IMR-90 (cell line): ENCODE measurements at regions not wholly inside any gene's neighbourhood (a gene's known extent, or its start where the extent isn't known, plus 50 kb on each side); places are given as distances from the start of the nearest gene placed in this dataset.

ENCODE experiments used
- ATAC-seq: fragments of 200-7000 bp; cut with Tn5 transposase; 2 replicates; pipeline ENCODE4 v1.9.1; 2020; ENCODE audit warnings: low read depth, mild to moderate bottlenecking, moderate library complexity
- BruUV-seq: library from RNA; stranded (reverse); fragments of 400-500 nt; replicated peaks from 2 replicates; lab custom pipeline; 2021; lab: Mats Ljungman, UMichigan
- CTCF ChIA-PET: fragments of 300-600 bp; formaldehyde crosslinking; extraction: SDS; loops from one replicate; lab custom pipeline; 2021; ENCODE audit warnings: antibody characterized with exemption; lab: Yijun Ruan, JAX
- POLR2A ChIA-PET: fragments of 300-600 bp; sonication (Branson Sonifier 250); formaldehyde crosslinking; loops from one replicate; lab custom pipeline; 2022; ENCODE audit warnings: antibody characterized with exemption; ENCODE audit not compliant: unreplicated experiment; lab: Charles Lee
- DNase-seq: peaks from one replicate; pipeline ENCODE4 v3.0.0; 2013
- H2AFZ ChIP-seq: replicated peaks from 2 replicates; pipeline ENCODE3; 2013; ENCODE audit warnings: low read length, mild to moderate bottlenecking; ENCODE audit not compliant: poor library complexity
- H2AK5ac ChIP-seq: 2 replicates; pipeline ENCODE4 v1.6.1; 2013; ENCODE audit warnings: low read depth, low read length, inconsistent platforms
- H2AK9ac ChIP-seq: replicated peaks from 2 replicates; pipeline ENCODE3; 2013; ENCODE audit warnings: mild to moderate bottlenecking, low read depth, low read length, moderate library complexity; ENCODE audit not compliant: poor library complexity
- H2BK120ac ChIP-seq: 2 replicates; pipeline ENCODE4 v1.6.1; 2013; ENCODE audit warnings: low read depth, low read length, inconsistent platforms
- H2BK15ac ChIP-seq: 3 replicates; pipeline ENCODE4 v1.6.1; 2013; ENCODE audit warnings: low read depth, low read length, inconsistent platforms
- H2BK20ac ChIP-seq: 2 replicates; pipeline ENCODE4 v1.6.1; 2013; ENCODE audit warnings: low read depth, mild to moderate bottlenecking, inconsistent platforms, low read length, moderate library complexity
- H2BK5ac ChIP-seq: 2 replicates; pipeline ENCODE4 v1.6.1; 2013; ENCODE audit warnings: mild to moderate bottlenecking, low read depth, low read length, inconsistent platforms; ENCODE audit not compliant: poor library complexity, severe bottlenecking
- H3K14ac ChIP-seq: replicated peaks from 2 replicates; pipeline ENCODE4 v1.6.1; 2013; ENCODE audit warnings: low read depth, low read length, inconsistent platforms
- H3K18ac ChIP-seq: 2 replicates; pipeline ENCODE4 v1.6.1; 2013; ENCODE audit warnings: low read depth, low read length, control low read depth
- H3K23ac ChIP-seq: 2 replicates; pipeline ENCODE4 v1.6.1; 2013; ENCODE audit warnings: low read depth, low read length, inconsistent platforms
- H3K27ac ChIP-seq: 2 replicates; pipeline ENCODE4 v1.5.1; 2013; ENCODE audit warnings: mild to moderate bottlenecking, control low read depth, low read length; ENCODE audit not compliant: insufficient read depth
- H3K27me3 ChIP-seq: 2 replicates; pipeline ENCODE4 v1.6.1; 2013; ENCODE audit warnings: low read length; ENCODE audit not compliant: control insufficient read depth, insufficient read depth
- H3K36me3 ChIP-seq: 2 replicates; pipeline ENCODE4 v1.6.1; 2013; ENCODE audit warnings: low read length, mixed read lengths; ENCODE audit not compliant: control insufficient read depth, insufficient read depth
- H3K4ac ChIP-seq: 2 replicates; pipeline ENCODE4 v1.6.1; 2013; ENCODE audit warnings: low read depth, low read length, inconsistent platforms
- H3K4me1 ChIP-seq: 2 replicates; pipeline ENCODE4 v1.6.1; 2013; ENCODE audit warnings: low read length, mixed read lengths; ENCODE audit not compliant: control insufficient read depth, insufficient read depth
- H3K4me2 ChIP-seq: 2 replicates; pipeline ENCODE4 v1.6.1; 2013; ENCODE audit warnings: low read depth, mild to moderate bottlenecking, control low read depth, low read length, moderate library complexity
- H3K4me3 ChIP-seq: 2 replicates; pipeline ENCODE4 v1.5.1; 2013; ENCODE audit warnings: low read depth, mild to moderate bottlenecking, control low read depth, low read length, moderate library complexity; ENCODE audit not compliant: insufficient read depth
- H3K56ac ChIP-seq: 2 replicates; pipeline ENCODE4 v1.6.1; 2013; ENCODE audit warnings: low read length, inconsistent platforms; ENCODE audit not compliant: insufficient read depth; ENCODE audit errors: extremely low read depth
- H3K79me1 ChIP-seq, 2 experiments: 2 replicates each; pipeline ENCODE4 v1.6.1; 2013; ENCODE audit warnings: low read length in 2 of 2, inconsistent platforms in 1 of 2, low read depth in 1 of 2
- H3K9ac ChIP-seq: 2 replicates; pipeline ENCODE4 v1.6.1; 2013; ENCODE audit warnings: low read depth, low read length, control low read depth
- H3K9me1 ChIP-seq: 2 replicates; pipeline ENCODE4 v1.6.1; 2013; ENCODE audit warnings: low read length, inconsistent platforms; ENCODE audit not compliant: insufficient read depth
- H3K9me3 ChIP-seq: 2 replicates; pipeline ENCODE4 v1.6.1; 2013; ENCODE audit warnings: low read length; ENCODE audit not compliant: control insufficient read depth, insufficient read depth
- H4K20me1 ChIP-seq: 2 replicates; pipeline ENCODE4 v1.6.1; 2013; ENCODE audit warnings: low read length, inconsistent platforms; ENCODE audit not compliant: insufficient read depth
- H4K5ac ChIP-seq: 2 replicates; pipeline ENCODE4 v1.6.1; 2013; ENCODE audit warnings: mild to moderate bottlenecking, low read depth, low read length, control low read depth
- H4K8ac ChIP-seq, 2 experiments: 2 replicates each; pipeline ENCODE4 v1.6.1; 2013; ENCODE audit warnings: low read depth in 2 of 2, low read length in 2 of 2, control low read depth in 1 of 2, inconsistent platforms in 1 of 2
- H4K91ac ChIP-seq: 2 replicates; pipeline ENCODE4 v1.6.1; 2013; ENCODE audit warnings: low read depth, low read length, inconsistent platforms; ENCODE audit not compliant: insufficient read depth
- MAFK ChIP-seq: IDR thresholded peaks from 2 replicates; pipeline ENCODE4 v1.6.1; 2012; ENCODE audit warnings: low read depth, low read length, improper control_type of control experiment
- RFX5 ChIP-seq: IDR thresholded peaks from 2 replicates; pipeline ENCODE4 v1.8.0; 2012; ENCODE audit warnings: low read depth, mild to moderate bottlenecking, low read length, moderate library complexity
- WGBS, 2 experiments: methylation state at CpG; one replicate each; pipeline versions ENCODE4 v1.1.5 to v1.1.7; 2013; ENCODE audit warnings: missing lambda C conversion rate in 2 of 2; ENCODE audit not compliant: insufficient read length in 1 of 2; ENCODE audit errors: extremely low coverage in 2 of 2; 5-methylcytosine and 5-hydroxymethylcytosine counted together
- dilution Hi-C: fragments of 300-500 bp; cut with HindIII; formaldehyde crosslinking; loops from one replicate; pipeline ENCODE4 v1.14.3; 2018; ENCODE audit warnings: low sequenced_read_pairs; ENCODE audit not compliant: unreplicated experiment
- in situ Hi-C: fragments of 300-500 bp; cut with MboI; formaldehyde crosslinking; loops from 3 replicates; pipeline ENCODE4 v1.14.3; 2019; ENCODE audit warnings: low sequenced_read_pairs, inconsistent platforms, mixed read lengths
- intact Hi-C: fragments of 100-400 bp; cut with micrococcal nuclease; formaldehyde crosslinking; loops from 2 replicates; pipeline ENCODE4 v1.10.0; 2022

DNA sequence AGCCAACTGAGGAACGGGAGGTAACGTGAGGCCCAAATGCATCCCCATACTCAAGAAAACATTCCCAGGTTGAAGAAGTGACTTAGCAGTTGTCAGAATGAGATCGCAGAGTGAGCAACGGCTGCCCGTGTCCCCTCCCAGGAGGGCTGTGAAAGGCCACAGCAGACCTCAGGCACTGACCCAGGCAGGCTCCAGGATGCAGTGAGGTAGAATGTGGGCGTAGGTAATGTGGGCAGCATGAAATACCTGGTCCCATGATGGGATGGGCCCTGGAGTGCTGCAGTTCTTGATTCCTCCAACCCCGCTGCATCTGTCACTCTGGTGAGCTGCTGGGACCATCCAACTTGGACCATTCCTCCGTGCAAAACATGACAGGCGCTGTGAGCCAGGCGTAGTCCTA lies 74.8 kb downstream of the NSMCE3 start:
- Histone ChIP-seq H3K56ac (no peak overlapping the region), H4K8ac (no peak overlapping the region), H3K79me1 (no peaks in the 10 kb centered on the region), H3K4ac (no peak overlapping the region), H3K27me3 (peaks cover 8% of the 10 kb centered on the region), H3K4me2 (no peak overlapping the region), H2BK5ac (no peak overlapping the region), H4K20me1 (no peaks in the 10 kb centered on the region), H3K9ac (no peak overlapping the region), H3K23ac (no peak overlapping the region), H2AK9ac (no peak overlapping the region), H4K91ac (no peak overlapping the region), H3K27ac (no peak overlapping the region), H3K9me1 (no peaks in the 10 kb centered on the region), H3K9me3 (no peaks in the 10 kb centered on the region), H3K14ac (no peak overlapping the region), H2BK15ac (no peak overlapping the region), H3K4me1 (no peaks in the 10 kb centered on the region), H4K5ac (no peak overlapping the region), H3K36me3 (no peaks in the 10 kb centered on the region), H2AK5ac (no peak overlapping the region), H3K4me3 (no peak overlapping the region), H2AFZ (no peak overlapping the region), H3K18ac (no peak overlapping the region), H2BK20ac (no peak overlapping the region), H2BK120ac (no peak overlapping the region)
- intact Hi-C loops = no loop called here
- dilution Hi-C loops = no loop called here
- in situ Hi-C loops = loop anchor here (10.0 kb wide), 1 partner anchor 60 kb away; no protein-coding TSS in a partner anchor
- no TSS peak for BruUV-seq
- DNase-seq (no peak), ATAC-seq (no peak)
- ChIA-PET CTCF (no interaction called here), POLR2A (no interaction called here)
- WGBS, 2 experiments = 76% methylated on average over 4 of the region's 10 CpGs; no CpG with 5 or more reads in 1 of the 2 experiments
- TF ChIP-seq MAFK (no peak), RFX5 (no peak)
